Activated CD4-positive, alpha-beta T cell treated with anti-CD3 and anti-CD28 coated beads, Interleukin-2, amount 10 ng/mL, durations not matched to agents 7 days and 5 days (primary cell): ENCODE measurements at regions not wholly inside any gene's neighbourhood (a gene's known extent, or its start where the extent isn't known, plus 50 kb on each side); places are given as distances from the start of the nearest gene placed in this dataset.
"Not testable (repeated sequence)": the region's sequence is repeated elsewhere in the genome, so short reads cannot be mapped to it uniquely, and the experiment has no call there.

Experiments used
- CTCF ChIA-PET: fragments of 350-600 bp; sonication (Branson Sonifier 250); formaldehyde crosslinking; loops from one replicate; lab custom pipeline; 2021; ENCODE audit warnings: antibody characterized with exemption; lab: Charles Lee
- POLR2A ChIA-PET: fragments of 350-600 bp; sonication (Branson Sonifier 250); formaldehyde crosslinking; loops from one replicate; lab custom pipeline; 2021; ENCODE audit warnings: antibody characterized with exemption; lab: Charles Lee
- DNase-seq: peaks from one replicate; pipeline ENCODE4 v3.0.0-alpha.2; 2020
- H3K27ac Mint-ChIP-seq: one replicate; pipeline ENCODE4 v1.8.0; 2021; ENCODE audit warnings: mild to moderate bottlenecking, moderate library complexity, mixed read lengths
- H3K27me3 Mint-ChIP-seq: one replicate; pipeline ENCODE4 v1.8.0; 2021; ENCODE audit warnings: mixed read lengths
- H3K36me3 Mint-ChIP-seq: one replicate; pipeline ENCODE4 v1.8.0; 2021; ENCODE audit warnings: low read depth, mixed read lengths
- H3K4me1 Mint-ChIP-seq: one replicate; pipeline ENCODE4 v1.8.0; 2021; ENCODE audit warnings: mixed read lengths
- H3K4me3 Mint-ChIP-seq: one replicate; pipeline ENCODE4 v1.8.0; 2021; ENCODE audit warnings: mild to moderate bottlenecking, moderate library complexity, mixed read lengths
- H3K9me3 Mint-ChIP-seq: one replicate; pipeline ENCODE4 v1.8.0; 2021; ENCODE audit warnings: mixed read lengths

GRCh38 chr4:186844059-186844681 lies 120.5 kb upstream of the FAT1 start:
- Mint-ChIP-seq H3K27ac (no peak overlapping the region), H3K4me1 (no peaks in the 10 kb centered on the region), H3K36me3 (no peaks in the 10 kb centered on the region), H3K4me3 (no peak overlapping the region), H3K9me3 (peaks cover 9% of the 10 kb centered on the region), H3K27me3 (no peaks in the 10 kb centered on the region)
- ChIA-PET POLR2A (no interaction called here), CTCF (no interaction called here)
- no peak for DNase-seq

GRCh38 chr4:186845137-186845842 lies 121.6 kb upstream of the FAT1 start:
- CTCF ChIA-PET, result interaction anchor here (1.5 kb wide), 1 partner anchor 17 kb away, joined by 4 read pairs; no protein-coding TSS in a partner anchor
- POLR2A ChIA-PET, result no interaction called here
- Mint-ChIP-seq H3K27ac (no peak overlapping the region), H3K4me1 (no peaks in the 10 kb centered on the region), H3K27me3 (no peaks in the 10 kb centered on the region), H3K9me3 (peaks cover 7% of the 10 kb centered on the region), H3K36me3 (no peaks in the 10 kb centered on the region), H3K4me3 (no peak overlapping the region)
- DNase-seq, result no peak

GRCh38 chr4:186846426-186846825 lies 122.8 kb upstream of the FAT1 start:
- no peaks in the 10 kb centered on the region for H3K36me3 Mint-ChIP-seq
- H3K4me1 Mint-ChIP-seq, result no peaks in the 10 kb centered on the region
- no peak for DNase-seq
- no peak overlapping the region for H3K4me3 Mint-ChIP-seq
- H3K9me3 Mint-ChIP-seq, result peaks cover 9% of the 10 kb centered on the region
- POLR2A ChIA-PET, result no interaction called here
- CTCF ChIA-PET, result interaction anchor here (1.5 kb wide), 1 partner anchor 16 kb away, joined by 4 read pairs; no protein-coding TSS in a partner anchor
- H3K27ac Mint-ChIP-seq, result no peak overlapping the region
- H3K27me3 Mint-ChIP-seq, result no peaks in the 10 kb centered on the region

GRCh38 chr4:186847429-186848131 lies 123.9 kb upstream of the FAT1 start:
- POLR2A ChIA-PET, H3K9me3 Mint-ChIP-seq, DNase-seq, H3K27me3 Mint-ChIP-seq, H3K27ac Mint-ChIP-seq, H3K4me1 Mint-ChIP-seq, H3K4me3 Mint-ChIP-seq, H3K36me3 Mint-ChIP-seq: not testable (repeated sequence)
- CTCF ChIA-PET, result interaction anchor here (0.6 kb wide), 1 partner anchor 16 kb away, joined by 3 read pairs; no protein-coding TSS in a partner anchor

- peaks cover 6% of the 10 kb centered on the region for H3K9me3 Mint-ChIP-seq
- DNase-seq, result no peak
- H3K36me3 Mint-ChIP-seq, result no peaks in the 10 kb centered on the region
- ChIA-PET CTCF (no interaction called here), POLR2A (no interaction called here)
- no peaks in the 10 kb centered on the region for H3K4me1 Mint-ChIP-seq
- H3K4me3 Mint-ChIP-seq, result no peak overlapping the region
- no peak overlapping the region for H3K27ac Mint-ChIP-seq
- no peaks in the 10 kb centered on the region for H3K27me3 Mint-ChIP-seq
These were observed 124.8 kb upstream of the FAT1 start for GRCh38 chr4:186848437-186848836.

GRCh38 chr4:186851291-186852072 lies 127.8 kb upstream of the FAT1 start:
- no peaks in the 10 kb centered on the region for H3K27me3 Mint-ChIP-seq
- POLR2A ChIA-PET, result no interaction called here
- no peak overlapping the region for H3K4me3 Mint-ChIP-seq
- CTCF ChIA-PET, result no interaction called here
- H3K36me3 Mint-ChIP-seq, result no peaks in the 10 kb centered on the region
- H3K4me1 Mint-ChIP-seq, result no peaks in the 10 kb centered on the region
- H3K9me3 Mint-ChIP-seq, result peaks cover 6% of the 10 kb centered on the region
- no peak for DNase-seq
- H3K27ac Mint-ChIP-seq, result no peak overlapping the region

GRCh38 chr4:186852073-186852420 lies 128.4 kb upstream of the FAT1 start:
- no peak for DNase-seq
- Mint-ChIP-seq H3K4me1 (no peaks in the 10 kb centered on the region), H3K4me3 (no peak overlapping the region), H3K36me3 (no peaks in the 10 kb centered on the region), H3K27ac (no peak overlapping the region), H3K9me3 (peaks cover 6% of the 10 kb centered on the region), H3K27me3 (no peaks in the 10 kb centered on the region)
- CTCF ChIA-PET, result no interaction called here
- POLR2A ChIA-PET, result no interaction called here

GRCh38 chr4:186852964-186853391 lies 129.3 kb upstream of the FAT1 start:
- Mint-ChIP-seq H3K27ac (no peak overlapping the region), H3K4me3 (no peak overlapping the region), H3K4me1 (no peaks in the 10 kb centered on the region), H3K27me3 (no peaks in the 10 kb centered on the region), H3K9me3 (peaks cover 2% of the 10 kb centered on the region), H3K36me3 (no peaks in the 10 kb centered on the region)
- POLR2A ChIA-PET, result no interaction called here
- CTCF ChIA-PET, result no interaction called here
- no peak for DNase-seq

- CTCF ChIA-PET, result no interaction called here
- Mint-ChIP-seq H3K4me1 (no peaks in the 10 kb centered on the region), H3K36me3 (no peaks in the 10 kb centered on the region), H3K4me3 (no peak overlapping the region), H3K27me3 (no peaks in the 10 kb centered on the region), H3K9me3 (peaks cover 2% of the 10 kb centered on the region), H3K27ac (no peak overlapping the region)
- no peak for DNase-seq
- POLR2A ChIA-PET, result no interaction called here
These were observed 130.6 kb upstream of the FAT1 start for GRCh38 chr4:186854256-186854655.

GRCh38 chr4:186855111-186855510 lies 131.5 kb upstream of the FAT1 start:
- H3K4me3 Mint-ChIP-seq, result no peak overlapping the region
- DNase-seq, result no peak
- POLR2A ChIA-PET, result no interaction called here
- H3K27me3 Mint-ChIP-seq, result no peaks in the 10 kb centered on the region
- no peak overlapping the region for H3K27ac Mint-ChIP-seq
- no peaks in the 10 kb centered on the region for H3K36me3 Mint-ChIP-seq
- CTCF ChIA-PET, result no interaction called here
- peaks cover 4% of the 10 kb centered on the region for H3K9me3 Mint-ChIP-seq
- H3K4me1 Mint-ChIP-seq, result no peaks in the 10 kb centered on the region

GRCh38 chr4:186857793-186858192 lies 134.1 kb upstream of the FAT1 start:
- Mint-ChIP-seq H3K27ac (no peak overlapping the region), H3K36me3 (no peaks in the 10 kb centered on the region), H3K4me1 (no peaks in the 10 kb centered on the region), H3K9me3 (peaks cover 2% of the 10 kb centered on the region), H3K27me3 (no peaks in the 10 kb centered on the region), H3K4me3 (no peak overlapping the region)
- DNase-seq, result no peak
- CTCF ChIA-PET, result no interaction called here
- POLR2A ChIA-PET, result no interaction called here

GRCh38 chr4:186858355-186858754 lies 134.7 kb upstream of the FAT1 start:
- Mint-ChIP-seq H3K27me3 (no peaks in the 10 kb centered on the region), H3K4me1 (no peaks in the 10 kb centered on the region), H3K36me3 (no peaks in the 10 kb centered on the region), H3K27ac (no peak overlapping the region), H3K9me3 (peaks cover 2% of the 10 kb centered on the region), H3K4me3 (no peak overlapping the region)
- no peak for DNase-seq
- ChIA-PET POLR2A (no interaction called here), CTCF (no interaction called here)

- H3K27me3 Mint-ChIP-seq, result no peaks in the 10 kb centered on the region
- ChIA-PET POLR2A (no interaction called here), CTCF (no interaction called here)
- no peak for DNase-seq
- H3K36me3 Mint-ChIP-seq, result no peaks in the 10 kb centered on the region
- peaks cover 2% of the 10 kb centered on the region for H3K9me3 Mint-ChIP-seq
- no peaks in the 10 kb centered on the region for H3K4me1 Mint-ChIP-seq
- no peak overlapping the region for H3K27ac Mint-ChIP-seq
- H3K4me3 Mint-ChIP-seq, result no peak overlapping the region
These were observed 135.8 kb upstream of the FAT1 start for GRCh38 chr4:186859420-186859819.
